Activated T-cell treated with anti-CD3 and anti-CD28 coated beads for 48 hours (primary cell): ENCODE measurements at regions not wholly inside any gene's neighbourhood (a gene's known extent, or its start where the extent isn't known, plus 50 kb on each side); places are given as distances from the start of the nearest gene placed in this dataset.

Experiments
- DNase-seq: peaks from one replicate; pipeline ENCODE4 v3.0.0-alpha.2; 2020; ENCODE audit warnings: low read depth

DNA sequence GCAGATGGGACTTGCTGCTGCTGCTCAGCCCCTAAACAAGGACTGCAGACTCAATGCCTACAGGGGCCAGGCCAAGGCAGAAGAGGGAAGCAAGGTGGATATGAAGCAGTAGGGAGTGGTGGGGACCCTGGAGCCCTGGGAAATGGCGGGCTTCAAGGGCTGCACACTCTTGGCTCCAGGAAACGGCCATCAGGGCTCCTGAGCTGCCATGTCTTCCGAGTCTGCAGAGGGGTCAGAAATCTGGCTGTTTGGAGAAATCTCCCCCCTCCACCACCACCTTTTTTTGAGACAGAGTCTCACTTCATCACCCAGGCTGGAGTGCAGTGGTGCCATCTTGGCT is 169.1 kb downstream of the KATNIP start:
- DNase-seq = no peak

DNA sequence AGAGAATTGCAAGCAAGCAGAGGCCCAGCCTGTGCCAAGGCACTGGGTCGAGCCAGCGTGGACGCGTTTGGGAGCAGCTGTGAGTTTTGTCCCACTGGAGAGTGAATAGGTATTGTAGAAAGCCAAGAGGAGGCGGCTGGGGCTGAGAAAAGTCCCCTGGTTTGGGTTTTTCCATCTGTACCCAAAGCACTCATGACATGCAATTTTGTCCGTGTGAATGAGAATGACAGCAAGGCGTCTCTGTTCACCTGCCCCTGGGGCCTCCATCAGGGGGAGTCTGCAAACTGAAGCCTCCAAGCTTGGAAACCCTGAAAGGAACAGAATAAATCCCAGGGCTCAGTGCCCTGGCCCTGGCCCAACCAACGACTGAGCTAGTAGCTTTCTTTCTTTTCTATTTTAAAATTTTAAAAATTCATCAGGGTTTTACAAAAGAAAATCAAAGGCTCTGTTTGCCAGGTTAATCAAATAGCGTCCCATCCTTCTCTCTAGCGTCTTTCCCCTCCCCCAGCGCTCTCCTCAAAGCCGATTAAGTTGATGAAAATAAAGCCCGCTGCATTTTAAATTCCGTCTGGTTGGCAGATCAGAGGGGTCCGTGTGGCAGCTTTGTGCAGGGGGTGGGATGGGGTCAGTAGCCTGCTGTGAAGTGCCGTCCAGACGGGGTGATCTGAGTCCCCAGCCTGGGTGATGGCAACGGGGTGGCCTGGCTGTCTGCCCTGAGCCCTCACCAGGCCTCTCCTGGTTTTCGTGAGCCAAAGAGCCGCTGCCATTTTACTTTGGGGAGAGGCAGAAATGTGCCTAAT is 171.0 kb downstream of the KATNIP start:
- no peak for DNase-seq

DNA sequence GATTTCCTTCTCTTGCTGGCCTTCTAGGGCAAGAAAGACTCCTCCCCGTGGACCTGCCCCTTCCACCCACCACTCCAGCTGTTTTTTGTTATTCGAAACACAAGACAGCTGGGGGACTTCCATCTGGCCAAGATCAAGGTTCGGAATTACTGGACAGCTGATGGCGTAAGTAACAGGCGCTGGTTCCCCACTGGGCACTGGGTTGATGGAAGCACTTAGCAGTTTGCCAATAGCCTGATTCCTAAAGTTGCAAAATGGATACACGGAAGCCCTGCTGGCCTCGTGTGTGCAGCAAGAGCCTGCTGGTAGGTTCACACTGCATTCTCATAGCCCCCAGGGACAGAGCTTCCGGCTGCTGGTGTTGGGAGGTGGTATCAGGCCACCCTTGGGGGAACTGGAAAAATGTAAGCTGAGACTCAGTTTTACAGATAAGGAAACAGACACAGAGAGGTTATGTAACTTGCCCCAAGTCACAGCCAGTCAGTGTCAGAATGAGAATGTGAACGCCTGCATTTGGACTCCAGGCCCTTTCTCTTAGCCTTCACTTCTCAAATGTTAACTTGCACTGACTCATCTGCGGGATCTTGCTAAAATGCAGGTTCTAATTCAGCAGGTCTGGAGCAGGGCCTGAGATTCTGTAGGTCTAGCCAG is 171.7 kb downstream of the KATNIP start:
- no peak for DNase-seq

DNA sequence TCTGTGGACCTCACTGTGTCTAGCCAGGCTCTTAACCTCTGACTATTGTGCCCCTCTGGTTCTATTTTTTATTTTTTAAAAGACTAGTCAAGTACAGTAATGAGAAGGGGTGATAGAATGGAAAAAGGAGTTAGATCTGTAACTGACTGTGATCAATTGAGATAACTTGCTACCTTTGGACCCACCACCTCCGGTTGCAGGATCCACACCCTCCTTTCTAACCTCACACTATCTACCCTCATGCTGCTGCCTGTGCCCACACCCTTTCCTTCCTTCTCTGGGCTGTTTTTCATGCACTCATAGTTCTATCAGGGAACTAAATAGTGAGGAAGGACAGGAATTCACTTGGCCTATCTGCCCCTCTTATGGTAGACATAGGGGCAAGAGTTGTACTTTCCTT is 172.3 kb downstream of the KATNIP start:
- no peak for DNase-seq

DNA sequence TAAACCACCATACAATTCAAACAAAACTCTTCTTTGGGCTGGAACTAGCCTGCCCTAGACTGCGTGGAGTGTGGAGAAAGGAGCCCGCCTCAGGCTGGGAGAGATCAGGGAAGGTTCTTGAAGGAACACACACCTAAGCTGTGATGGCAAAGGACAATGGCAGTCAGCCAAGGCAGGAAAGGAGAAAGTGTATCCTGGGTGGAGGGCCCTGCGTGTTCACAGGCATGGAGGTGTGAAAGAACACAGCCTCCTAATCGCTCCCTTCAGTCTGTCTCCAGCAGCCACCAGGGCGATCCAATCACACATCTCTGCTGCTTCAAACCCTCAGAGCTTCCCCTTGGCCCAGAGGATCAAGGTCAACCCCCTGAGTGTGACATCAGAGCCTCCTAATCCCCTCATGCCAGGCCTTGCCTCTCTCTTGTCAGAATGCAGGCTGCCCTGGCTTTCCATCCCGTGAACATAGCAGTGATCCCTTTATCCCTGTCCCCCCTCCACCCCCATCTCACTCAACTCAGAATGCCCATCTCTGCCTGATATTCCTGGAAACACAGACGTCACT is 173.0 kb downstream of the KATNIP start:
- no peak for DNase-seq

DNA sequence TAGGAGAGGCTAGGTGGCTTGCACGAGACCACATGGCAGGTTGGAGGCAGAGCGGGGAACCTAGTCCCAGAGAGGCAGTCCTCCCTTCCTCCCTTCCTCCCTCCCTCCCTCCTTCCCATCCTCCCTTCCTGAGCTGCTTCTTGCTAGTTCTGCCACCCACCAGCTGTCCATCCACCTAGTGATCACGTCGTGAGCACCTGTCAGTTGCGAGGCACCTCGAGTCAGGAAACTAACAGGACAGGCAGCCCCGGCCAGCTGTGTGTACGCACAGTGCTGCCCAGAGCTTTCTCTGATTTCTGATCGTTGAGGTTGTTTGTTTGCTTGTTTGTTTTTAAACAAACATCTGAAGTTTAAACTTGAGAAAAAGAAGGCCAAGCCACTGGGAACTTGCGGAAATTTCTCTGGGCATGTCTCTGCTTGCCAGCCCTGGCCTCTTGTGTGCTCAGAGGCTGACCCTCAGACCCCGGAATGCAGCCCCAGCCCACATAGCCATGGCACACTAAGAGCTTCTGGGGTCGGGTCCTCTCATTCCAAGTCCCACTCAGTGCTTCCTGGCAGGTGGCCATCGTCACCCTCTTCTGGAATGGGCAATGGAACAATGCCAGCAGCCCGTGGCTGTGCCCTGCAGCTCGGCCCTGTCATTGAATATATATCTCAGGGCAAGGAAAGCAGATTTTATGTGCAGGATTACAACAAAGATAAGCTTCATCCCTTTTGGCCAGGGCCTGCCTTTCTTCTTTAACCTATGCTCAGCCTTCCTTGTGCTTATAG is 174.0 kb downstream of the KATNIP start:
- no peak for DNase-seq

DNA sequence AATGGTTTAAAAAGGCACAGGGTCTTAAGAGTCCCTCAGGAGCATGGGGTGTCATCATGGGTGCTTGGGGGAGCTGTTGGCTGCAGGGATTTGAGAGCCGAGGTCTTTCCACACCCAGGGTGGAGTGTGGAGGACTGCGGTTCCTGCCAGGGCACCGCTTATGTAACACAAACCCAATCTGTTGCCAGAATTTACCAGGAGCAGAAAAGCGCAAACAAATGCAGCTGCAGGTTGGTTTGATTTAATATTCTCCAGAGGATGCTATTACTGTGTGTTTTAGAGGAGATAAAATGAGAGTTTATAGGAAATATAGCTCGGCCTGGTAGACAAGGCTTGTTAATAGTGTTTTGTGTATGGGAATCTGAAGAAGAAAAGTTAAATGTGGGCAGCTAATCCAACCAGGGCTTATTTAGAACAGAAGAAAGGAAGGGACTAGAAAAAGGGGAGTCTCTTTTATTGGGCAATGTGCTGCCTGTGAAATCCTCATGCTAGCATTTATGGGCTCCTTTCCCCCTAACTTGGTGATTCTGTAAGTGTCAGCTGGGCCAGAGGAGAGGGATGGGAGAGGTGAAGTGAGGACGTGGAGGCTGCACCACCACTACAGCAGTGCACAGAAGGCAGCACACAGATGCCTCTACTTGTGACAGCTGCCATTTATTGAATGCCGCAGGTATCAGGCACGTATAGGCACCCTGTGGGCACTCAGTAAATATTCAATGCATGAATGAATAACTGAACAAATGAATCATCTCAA is 174.7 kb downstream of the KATNIP start:
- no peak for DNase-seq

DNA sequence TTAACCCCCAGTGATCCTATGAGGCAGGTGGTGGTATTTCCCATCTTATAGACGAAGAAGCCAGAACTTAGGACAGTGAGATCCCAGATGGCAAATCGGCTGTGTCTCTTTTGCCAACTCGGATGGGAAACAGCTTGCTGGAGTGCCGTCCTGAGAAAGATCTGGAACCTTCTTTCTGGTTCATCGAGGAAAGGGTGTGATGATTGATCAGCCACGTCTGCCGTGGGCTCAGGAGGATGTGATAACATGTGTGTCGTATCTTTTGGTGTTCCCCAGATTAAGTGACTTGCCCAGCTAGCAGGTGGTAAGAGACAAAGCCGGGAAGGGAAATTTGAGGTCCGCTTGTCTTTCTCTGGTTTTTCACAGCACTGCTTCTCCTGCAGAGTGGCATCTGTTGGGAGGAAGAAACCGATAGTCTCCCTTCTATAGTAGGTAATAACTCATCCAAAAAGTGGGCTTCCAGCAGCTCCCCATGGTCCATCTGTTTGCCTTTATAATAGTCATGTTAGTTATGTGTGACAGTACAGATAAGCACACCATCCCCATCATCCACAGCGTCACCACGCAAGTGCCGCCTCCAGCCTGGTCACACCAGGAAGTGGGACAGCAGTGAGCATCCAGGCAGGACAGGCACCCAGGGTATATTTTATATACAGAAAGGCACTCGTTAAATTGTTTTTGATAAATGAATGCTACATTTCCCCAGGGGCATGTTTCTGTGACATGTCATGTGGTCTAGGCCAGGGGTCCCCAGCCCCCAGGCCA is 175.5 kb downstream of the KATNIP start:
- DNase-seq = no peak

DNA sequence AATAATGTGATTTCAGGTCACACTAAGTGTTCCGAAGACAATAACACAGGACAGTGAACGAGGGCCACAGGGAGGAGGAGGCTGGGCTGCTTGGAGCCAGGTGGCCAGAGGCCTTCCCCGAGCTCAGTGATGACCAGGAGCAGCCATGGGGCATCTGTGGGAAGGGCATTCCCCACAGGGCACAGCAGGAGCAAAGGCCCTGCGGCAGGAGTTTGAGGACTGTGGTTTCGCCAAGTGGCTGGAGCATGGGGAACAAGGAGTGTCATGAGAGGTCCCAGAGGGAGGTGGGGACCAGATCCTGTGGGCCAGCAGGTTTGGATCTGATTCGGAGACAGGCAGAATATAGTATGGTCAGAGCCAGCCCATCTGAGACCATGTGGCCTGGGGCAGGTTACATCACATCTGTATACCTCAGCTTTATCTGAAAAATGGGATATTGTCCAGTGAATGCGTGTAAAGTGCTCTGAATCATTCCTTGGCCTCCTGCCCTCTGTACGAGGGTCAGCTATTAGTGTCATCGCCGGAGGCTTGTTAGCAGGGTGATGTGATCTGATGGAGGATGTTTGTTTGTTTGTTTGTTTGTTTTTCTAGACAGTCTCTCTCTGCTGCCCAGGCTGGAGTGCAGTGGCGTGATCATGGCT is 176.8 kb downstream of the KATNIP start:
- no peak for DNase-seq

DNA sequence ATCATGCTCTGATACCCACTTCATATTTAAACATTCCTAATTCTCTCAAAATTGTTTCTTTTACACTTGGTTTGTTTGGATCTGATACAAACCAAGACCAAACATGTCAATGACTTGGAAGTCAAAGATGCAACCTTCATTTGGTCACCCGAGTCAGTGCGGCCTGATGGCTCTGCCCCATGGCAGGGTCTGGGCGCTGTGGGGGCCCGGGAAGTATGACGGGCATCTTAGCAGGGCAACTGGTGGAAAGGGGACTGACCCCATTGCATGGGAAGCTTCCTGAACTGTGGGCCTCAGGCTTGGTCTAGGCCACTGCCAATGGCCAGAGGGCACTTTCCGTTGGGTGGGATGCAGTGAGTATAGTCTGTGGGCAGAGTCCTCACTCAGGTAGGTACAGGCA is 178.0 kb downstream of the KATNIP start:
- DNase-seq = no peak

DNA sequence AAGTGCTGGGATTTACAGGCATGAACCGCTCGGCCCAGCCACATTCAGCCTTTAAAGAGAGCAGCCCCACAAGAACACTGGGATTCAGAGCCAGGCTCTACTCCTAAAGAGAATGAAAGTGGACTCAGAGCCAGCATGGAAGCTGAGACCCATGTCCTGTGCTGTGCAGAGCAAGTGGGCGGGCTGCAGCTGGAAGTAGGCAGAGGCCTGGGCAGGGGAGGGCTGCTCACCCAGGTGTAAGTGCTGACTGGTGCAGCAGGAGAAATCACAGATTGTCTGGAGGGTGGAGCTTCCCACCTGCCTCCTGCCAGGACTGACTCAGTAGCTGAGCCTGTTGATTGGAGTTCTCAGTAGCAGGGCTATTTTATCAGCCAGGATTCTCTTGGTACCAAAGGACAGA is 178.7 kb downstream of the KATNIP start:
- no peak for DNase-seq

DNA sequence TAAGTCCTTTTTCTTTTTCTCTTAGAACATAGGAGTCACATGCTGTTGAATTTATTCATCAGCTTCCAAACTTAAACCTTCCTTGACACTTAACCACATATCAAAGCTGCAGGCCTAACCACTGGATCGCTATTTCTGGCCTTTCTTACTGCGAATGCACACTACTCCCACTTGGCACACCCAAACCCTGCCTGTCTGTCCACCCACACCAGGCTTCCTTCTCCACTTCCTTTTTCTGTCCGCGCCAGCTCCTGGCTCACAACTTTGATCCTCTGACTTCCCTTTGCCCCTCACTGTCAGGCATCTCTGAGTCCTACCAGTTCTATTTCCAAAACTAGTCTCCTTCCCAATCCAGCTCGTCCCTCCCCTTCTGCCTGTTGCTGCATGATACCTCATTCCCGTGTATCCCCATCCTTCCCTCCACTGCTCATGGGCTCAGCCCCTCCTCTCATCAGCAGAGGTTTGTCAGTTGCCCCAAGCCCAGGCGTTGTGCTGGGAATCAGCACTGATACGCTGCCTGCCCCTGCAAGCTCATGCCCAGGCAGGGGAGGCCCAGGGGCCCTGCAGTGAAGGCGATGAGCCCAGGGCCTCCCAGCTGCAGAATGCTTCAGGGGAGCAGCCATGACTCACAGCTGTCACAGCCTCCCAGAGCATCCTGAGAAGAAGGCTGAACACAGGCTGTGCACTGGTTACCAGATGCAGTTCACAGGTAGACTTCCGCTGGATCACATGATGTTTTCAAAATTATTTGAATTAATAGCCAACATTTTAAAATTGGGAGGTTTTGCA is 179.8 kb downstream of the KATNIP start:
- DNase-seq = no peak

DNA sequence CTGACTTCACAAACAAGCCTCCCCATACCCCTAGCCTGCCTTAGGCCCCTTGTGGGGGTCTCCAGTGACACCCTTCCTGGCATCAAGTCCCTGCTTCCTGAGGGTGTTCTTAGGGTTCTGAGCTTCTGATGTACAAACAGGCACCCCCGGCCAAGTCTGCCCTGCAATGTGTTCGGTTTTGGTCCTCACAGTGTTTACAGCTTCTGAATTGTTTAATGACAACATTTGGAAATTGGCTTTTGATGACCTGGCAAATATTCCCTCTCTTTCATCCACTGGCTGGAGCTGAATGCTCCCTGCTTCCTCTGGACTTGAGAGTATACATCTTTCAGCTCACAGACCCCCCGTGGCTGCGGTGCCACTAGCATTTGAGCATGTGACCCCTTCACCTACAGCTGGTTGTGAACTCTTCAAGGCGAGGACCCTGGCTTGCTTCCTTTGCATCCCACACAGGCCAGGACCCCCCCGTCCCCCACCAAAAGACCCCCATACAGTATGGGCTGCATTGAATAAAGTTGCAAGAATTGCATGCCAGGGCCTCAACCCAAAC is 180.8 kb downstream of the KATNIP start:
- no peak for DNase-seq

DNA sequence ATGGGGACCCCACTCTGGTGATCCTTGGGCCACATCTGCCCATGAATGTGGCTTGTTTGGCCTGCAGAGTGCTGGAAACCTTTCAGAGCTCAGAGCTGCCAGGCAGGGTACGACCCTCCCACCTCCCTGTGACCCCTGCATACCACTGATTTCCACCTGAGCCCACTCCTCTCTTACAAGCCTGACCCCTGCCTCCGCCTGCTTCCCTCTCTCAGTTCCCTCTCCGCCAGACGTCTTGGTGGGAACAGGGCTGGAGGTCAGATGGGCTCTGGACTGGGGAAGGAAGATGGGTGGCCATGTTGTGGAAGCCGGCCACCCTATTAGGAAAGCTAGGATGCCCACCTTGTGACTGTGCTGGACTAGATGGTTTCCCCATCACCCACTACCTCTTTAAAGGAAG is 185.1 kb downstream of the KATNIP start:
- DNase-seq = no peak

DNA sequence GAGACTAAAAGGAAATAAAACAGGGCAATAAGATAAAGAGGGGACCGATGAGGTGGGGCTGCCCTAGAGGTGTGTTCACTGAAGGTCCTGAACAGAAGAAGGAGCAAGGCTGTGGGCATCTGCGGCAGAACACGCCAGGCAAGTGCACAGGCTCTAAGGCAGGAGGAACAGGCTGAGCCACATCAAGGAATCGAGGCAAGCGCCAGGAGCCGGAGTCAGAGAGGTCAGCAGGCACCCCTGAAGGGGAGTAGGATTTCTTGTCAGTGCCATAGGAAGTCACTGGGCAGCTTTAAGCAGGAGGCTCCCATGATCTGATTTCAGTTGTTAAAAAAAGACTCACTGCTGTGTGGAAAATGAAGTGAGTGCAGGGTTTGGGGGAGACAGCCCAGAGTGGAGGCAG is 186.5 kb downstream of the KATNIP start:
- DNase-seq = no peak

DNA sequence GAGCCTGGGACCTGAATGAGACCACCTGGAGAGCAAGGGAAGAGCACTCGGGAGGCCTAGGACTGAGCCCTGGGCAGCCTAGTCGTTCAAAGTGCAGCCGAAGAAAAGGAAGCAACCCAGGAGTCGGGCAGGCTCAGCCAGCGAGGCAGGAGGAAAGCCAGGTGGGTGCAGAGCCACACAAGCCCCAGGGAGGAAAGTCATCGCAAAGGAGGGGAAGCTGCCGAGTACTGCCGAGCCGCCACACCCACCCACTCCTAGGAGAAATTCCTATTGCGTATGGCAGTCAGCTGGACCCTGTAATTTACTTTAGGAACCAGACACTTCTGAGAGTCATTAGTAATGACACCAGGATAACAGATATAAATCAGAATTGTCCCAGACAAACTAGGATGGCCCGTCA is 187.6 kb downstream of the KATNIP start:
- no peak for DNase-seq
